NOMO-1 treated with dmso at 0.1 percent for 144 hours (cell line): ENCODE measurements at regions not wholly inside any gene's neighbourhood (a gene's known extent, or its start where the extent isn't known, plus 50 kb on each side); places are given as distances from the start of the nearest gene placed in this dataset.

Experiments used
- DNase-seq: peaks from one replicate; lab custom pipeline; 2025; ENCODE audit not compliant: unreplicated experiment; lab: John Stamatoyannopoulos, UW

- DNase-seq, result no peak
These were observed 188.3 kb downstream of the IRF8 start for GRCh38 chr16:86087011-86087895.

- DNase-seq, result no peak
These were observed 188.9 kb downstream of the IRF8 start for GRCh38 chr16:86087896-86088230.

- DNase-seq, result no peak
These were observed 189.3 kb downstream of the IRF8 start for GRCh38 chr16:86088287-86088686.

- no peak for DNase-seq
These were observed 189.9 kb downstream of the IRF8 start for GRCh38 chr16:86088816-86089215.

- DNase-seq, result no peak
These were observed 190.5 kb downstream of the IRF8 start for GRCh38 chr16:86089334-86089900.

- no peak for DNase-seq
These were observed 191.0 kb downstream of the IRF8 start for GRCh38 chr16:86089991-86090390.

GRCh38 chr16:86090461-86091170, 191.7 kb downstream of the IRF8 start:
- DNase-seq, result no peak

GRCh38 chr16:86091976-86092375, 193.0 kb downstream of the IRF8 start:
- no peak for DNase-seq

- no peak for DNase-seq
These were observed 193.9 kb downstream of the IRF8 start for GRCh38 chr16:86092586-86093480.

- no peak for DNase-seq
These were observed 195.1 kb downstream of the IRF8 start for GRCh38 chr16:86093801-86094750.

- no peak for DNase-seq
These were observed 196.3 kb downstream of the IRF8 start for GRCh38 chr16:86095131-86095752.

- DNase-seq, result no peak
These were observed 197.0 kb downstream of the IRF8 start for GRCh38 chr16:86095906-86096485.

GRCh38 chr16:86096850-86097249, 197.9 kb downstream of the IRF8 start:
- no peak for DNase-seq

GRCh38 chr16:86099326-86099725, 200.4 kb downstream of the IRF8 start:
- DNase-seq, result no peak

GRCh38 chr16:86100205-86101136, 201.5 kb downstream of the IRF8 start:
- DNase-seq, result no peak

- no peak for DNase-seq
These were observed 202.4 kb downstream of the IRF8 start for GRCh38 chr16:86101137-86101896.

- DNase-seq, result no peak
These were observed 202.9 kb downstream of the IRF8 start for GRCh38 chr16:86101897-86102157.

- no peak for DNase-seq
These were observed 204.4 kb downstream of the IRF8 start for GRCh38 chr16:86103320-86103719.
